ENCODE measurements at regions not wholly inside any gene's neighbourhood (a gene's known extent, or its start where the extent isn't known, plus 50 kb on each side); places are given as distances from the start of the nearest gene placed in this dataset.

DNA sequence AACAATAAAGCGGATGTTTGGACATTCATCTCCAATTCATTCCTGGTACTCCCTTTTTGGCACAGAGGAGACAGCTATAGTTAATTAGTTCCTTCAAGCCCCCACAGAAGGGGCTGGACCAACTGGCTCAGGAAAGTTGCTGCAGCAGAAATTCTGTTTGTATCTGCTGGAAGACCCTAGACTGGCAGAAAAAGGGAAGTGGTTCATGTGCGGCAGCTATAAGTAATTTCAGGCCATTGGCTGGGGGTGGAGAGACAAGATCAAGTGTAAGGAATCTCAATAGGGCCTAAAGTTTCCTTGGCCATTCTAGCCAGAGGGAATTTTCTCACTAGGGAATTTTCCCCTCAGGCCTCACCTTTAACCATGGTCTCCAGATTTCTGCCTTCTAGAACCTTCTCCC lies 89.9 kb upstream of the DHX15 start:
- TF ChIP-seq, protein P1, sequence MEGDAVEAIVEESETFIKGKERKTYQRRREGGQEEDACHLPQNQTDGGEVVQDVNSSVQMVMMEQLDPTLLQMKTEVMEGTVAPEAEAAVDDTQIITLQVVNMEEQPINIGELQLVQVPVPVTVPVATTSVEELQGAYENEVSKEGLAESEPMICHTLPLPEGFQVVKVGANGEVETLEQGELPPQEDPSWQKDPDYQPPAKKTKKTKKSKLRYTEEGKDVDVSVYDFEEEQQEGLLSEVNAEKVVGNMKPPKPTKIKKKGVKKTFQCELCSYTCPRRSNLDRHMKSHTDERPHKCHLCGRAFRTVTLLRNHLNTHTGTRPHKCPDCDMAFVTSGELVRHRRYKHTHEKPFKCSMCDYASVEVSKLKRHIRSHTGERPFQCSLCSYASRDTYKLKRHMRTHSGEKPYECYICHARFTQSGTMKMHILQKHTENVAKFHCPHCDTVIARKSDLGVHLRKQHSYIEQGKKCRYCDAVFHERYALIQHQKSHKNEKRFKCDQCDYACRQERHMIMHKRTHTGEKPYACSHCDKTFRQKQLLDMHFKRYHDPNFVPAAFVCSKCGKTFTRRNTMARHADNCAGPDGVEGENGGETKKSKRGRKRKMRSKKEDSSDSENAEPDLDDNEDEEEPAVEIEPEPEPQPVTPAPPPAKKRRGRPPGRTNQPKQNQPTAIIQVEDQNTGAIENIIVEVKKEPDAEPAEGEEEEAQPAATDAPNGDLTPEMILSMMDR (IDR thresholded peaks at IDR 0.05): no peak
- TF ChIP-seq, protein P2, sequence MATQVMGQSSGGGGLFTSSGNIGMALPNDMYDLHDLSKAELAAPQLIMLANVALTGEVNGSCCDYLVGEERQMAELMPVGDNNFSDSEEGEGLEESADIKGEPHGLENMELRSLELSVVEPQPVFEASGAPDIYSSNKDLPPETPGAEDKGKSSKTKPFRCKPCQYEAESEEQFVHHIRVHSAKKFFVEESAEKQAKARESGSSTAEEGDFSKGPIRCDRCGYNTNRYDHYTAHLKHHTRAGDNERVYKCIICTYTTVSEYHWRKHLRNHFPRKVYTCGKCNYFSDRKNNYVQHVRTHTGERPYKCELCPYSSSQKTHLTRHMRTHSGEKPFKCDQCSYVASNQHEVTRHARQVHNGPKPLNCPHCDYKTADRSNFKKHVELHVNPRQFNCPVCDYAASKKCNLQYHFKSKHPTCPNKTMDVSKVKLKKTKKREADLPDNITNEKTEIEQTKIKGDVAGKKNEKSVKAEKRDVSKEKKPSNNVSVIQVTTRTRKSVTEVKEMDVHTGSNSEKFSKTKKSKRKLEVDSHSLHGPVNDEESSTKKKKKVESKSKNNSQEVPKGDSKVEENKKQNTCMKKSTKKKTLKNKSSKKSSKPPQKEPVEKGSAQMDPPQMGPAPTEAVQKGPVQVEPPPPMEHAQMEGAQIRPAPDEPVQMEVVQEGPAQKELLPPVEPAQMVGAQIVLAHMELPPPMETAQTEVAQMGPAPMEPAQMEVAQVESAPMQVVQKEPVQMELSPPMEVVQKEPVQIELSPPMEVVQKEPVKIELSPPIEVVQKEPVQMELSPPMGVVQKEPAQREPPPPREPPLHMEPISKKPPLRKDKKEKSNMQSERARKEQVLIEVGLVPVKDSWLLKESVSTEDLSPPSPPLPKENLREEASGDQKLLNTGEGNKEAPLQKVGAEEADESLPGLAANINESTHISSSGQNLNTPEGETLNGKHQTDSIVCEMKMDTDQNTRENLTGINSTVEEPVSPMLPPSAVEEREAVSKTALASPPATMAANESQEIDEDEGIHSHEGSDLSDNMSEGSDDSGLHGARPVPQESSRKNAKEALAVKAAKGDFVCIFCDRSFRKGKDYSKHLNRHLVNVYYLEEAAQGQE (IDR thresholded peaks at IDR 0.05; ENCODE audit: low read depth, low read length): no peak
- TF ChIP-seq NFIC (IDR thresholded peaks at IDR 0.05; ENCODE audit: borderline replicate concordance) (no peak), NRF1 (IDR thresholded peaks at IDR 0.05; ENCODE audit: low read depth, low read length) (no peak), EP300 (IDR thresholded peaks at IDR 0.05; ENCODE audit: borderline replicate concordance in 1 of 2, low read depth in 1 of 2, low read length in 1 of 2) (no peak), EZH2phosphoT487 (IDR thresholded peaks at IDR 0.05; ENCODE audit: borderline replicate concordance, low read depth) (no peak), RXRA (IDR thresholded peaks at IDR 0.05; ENCODE audit: borderline replicate concordance, low read depth) (no peak), POLR2AphosphoS5 (IDR thresholded peaks at IDR 0.05; ENCODE audit: low read depth, low read length) (no peak), TCF12 (IDR thresholded peaks at IDR 0.05) (no peak), ELF1 (IDR thresholded peaks at IDR 0.05) (no peak), GABPA (IDR thresholded peaks at IDR 0.05; ENCODE audit: low read depth) (no peak)
- TF ChIP-seq, protein P3, sequence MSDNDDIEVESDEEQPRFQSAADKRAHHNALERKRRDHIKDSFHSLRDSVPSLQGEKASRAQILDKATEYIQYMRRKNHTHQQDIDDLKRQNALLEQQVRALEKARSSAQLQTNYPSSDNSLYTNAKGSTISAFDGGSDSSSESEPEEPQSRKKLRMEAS (IDR thresholded peaks at IDR 0.05; ENCODE audit: low read depth): no peak

All from SK-N-SH (cell line).